Right lobe of liver (tissue), 4 donors: ENCODE measurements at regions not wholly inside any gene's neighbourhood (a gene's known extent, or its start where the extent isn't known, plus 50 kb on each side); places are given as distances from the start of the nearest gene placed in this dataset.

Source experiments
- CTCF ChIP-seq, 4 donors: fragments of 200-600 bp in 3 of 4; fragments of 450-650 bp in 1 of 4; IDR thresholded peaks; one replicate each; pipeline versions ENCODE4 v1.5.1 to v1.8.0; 2016 to 2022; ENCODE audit warnings: antibody characterized with exemption in 4 of 4, mild to moderate bottlenecking in 2 of 4
- POLR2A ChIP-seq: fragments of 450-650 bp; IDR thresholded peaks from one replicate; pipeline ENCODE4 v1.6.1; 2017; ENCODE audit warnings: antibody characterized with exemption, mild to moderate bottlenecking
- donor health status: DM: no; HTN: no; CAD: no.
- donor health status: DM: no; HTN: no; CAD: no.
- donor health status: DM: no; HTN: yes; CAD: no.

DNA sequence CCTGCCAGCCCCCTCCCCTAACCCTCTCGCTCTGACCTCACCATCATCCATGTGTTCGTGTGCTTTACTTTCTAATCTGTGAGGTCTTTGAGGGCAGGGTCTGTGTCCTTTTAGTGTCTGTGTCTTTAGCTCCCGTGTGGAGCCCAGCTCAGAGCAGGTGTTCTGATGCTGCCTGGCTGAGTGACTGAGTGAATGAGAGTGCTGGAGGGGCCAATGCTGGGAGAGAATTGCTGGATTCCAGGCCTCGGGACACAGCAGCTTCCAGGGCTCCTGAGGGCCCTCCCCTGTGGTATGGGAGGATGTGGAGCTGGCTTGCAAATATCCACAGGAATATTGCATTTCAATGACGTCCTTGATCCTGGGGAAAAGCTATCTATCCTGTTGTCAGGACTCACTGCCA, 160.6 kb downstream of the ANKRD30B start:
- TF ChIP-seq CTCF (IDR thresholded peaks at IDR 0.05): no peak
- no peak for TF ChIP-seq POLR2A
